DOHH2 (cell line): ENCODE measurements at regions not wholly inside any gene's neighbourhood (a gene's known extent, or its start where the extent isn't known, plus 50 kb on each side); places are given as distances from the start of the nearest gene placed in this dataset.

Experiments used
- H3F3A ChIP-seq: fragments of 200-600 bp; sonication (generic), shearing (Covaris generic); 2 replicates; pipeline ENCODE4 v1.6.0; 2016; ENCODE audit warnings: antibody characterized with exemption, mild to moderate bottlenecking; ENCODE audit not compliant: control insufficient read depth, insufficient read depth
- H3K27ac ChIP-seq: fragments of 200-600 bp; sonication (generic); 2 replicates; pipeline ENCODE4 v1.5.1; 2014; ENCODE audit warnings: low read depth, mild to moderate bottlenecking, low read length, moderate library complexity
- H3K27me3 ChIP-seq: fragments of 200-600 bp; sonication (generic); 2 replicates; pipeline ENCODE4 v1.6.1; 2014; ENCODE audit warnings: mild to moderate bottlenecking, low read length, mixed read lengths; ENCODE audit not compliant: control insufficient read depth
- H3K36me3 ChIP-seq: fragments of 200-600 bp; sonication (generic); 2 replicates; pipeline ENCODE4 v1.6.1; 2014; ENCODE audit warnings: mild to moderate bottlenecking, low read length, moderate library complexity, mixed read lengths; ENCODE audit not compliant: control insufficient read depth
- H3K4me1 ChIP-seq: fragments of 200-600 bp; sonication (generic); 2 replicates; pipeline ENCODE4 v1.6.1; 2014; ENCODE audit warnings: mild to moderate bottlenecking, low read length, mixed read lengths; ENCODE audit not compliant: control insufficient read depth
- H3K4me2 ChIP-seq: fragments of 200-600 bp; sonication (generic); 2 replicates; pipeline ENCODE4 v1.6.0; 2014; ENCODE audit warnings: mild to moderate bottlenecking, low read length, moderate library complexity
- H3K4me3 ChIP-seq: fragments of 200-600 bp; sonication (generic); 2 replicates; pipeline ENCODE4 v1.5.1; 2014; ENCODE audit warnings: mild to moderate bottlenecking, low read length, mixed read lengths
- H3K79me2 ChIP-seq: fragments of 200-600 bp; sonication (generic); 2 replicates; pipeline ENCODE4 v1.6.1; 2014; ENCODE audit warnings: mild to moderate bottlenecking, low read length, mixed read lengths; ENCODE audit not compliant: control insufficient read depth
- H3K9me2 ChIP-seq: fragments of 200-600 bp; sonication (generic); replicated peaks from 2 replicates; pipeline ENCODE4 v1.6.1; 2014; ENCODE audit warnings: mild to moderate bottlenecking, low read length, mixed read lengths; ENCODE audit not compliant: control insufficient read depth
- H3K9me3 ChIP-seq: fragments of 200-600 bp; sonication (generic); 2 replicates; pipeline ENCODE4 v1.6.1; 2014; ENCODE audit warnings: antibody characterized with exemption, low read length, mixed read lengths; ENCODE audit not compliant: control insufficient read depth, insufficient read depth
- H4K20me1 ChIP-seq: fragments of 200-600 bp; sonication (generic); 2 replicates; pipeline ENCODE4 v1.6.0; 2014; ENCODE audit warnings: low read depth, mild to moderate bottlenecking, antibody characterized with exemption, low read length, moderate library complexity; ENCODE audit not compliant: control insufficient read depth, insufficient read depth
- EZH2phosphoT487 ChIP-seq: fragments of 200-600 bp; sonication (generic); IDR thresholded peaks from 2 replicates; pipeline ENCODE4 v1.6.1; 2017; ENCODE audit warnings: borderline replicate concordance, mild to moderate bottlenecking, antibody characterized with exemption, low read length, moderate library complexity, mixed read lengths
- TF ChIP-seq, protein P1 (sequence below): fragments of 200-600 bp; sonication (generic); IDR thresholded peaks from one replicate; pipeline ENCODE4 v1.5.1; 2014; ENCODE audit warnings: antibody characterized with exemption, mild to moderate bottlenecking, low read depth, low read length; ENCODE audit not compliant: poor library complexity, severe bottlenecking

DNA sequence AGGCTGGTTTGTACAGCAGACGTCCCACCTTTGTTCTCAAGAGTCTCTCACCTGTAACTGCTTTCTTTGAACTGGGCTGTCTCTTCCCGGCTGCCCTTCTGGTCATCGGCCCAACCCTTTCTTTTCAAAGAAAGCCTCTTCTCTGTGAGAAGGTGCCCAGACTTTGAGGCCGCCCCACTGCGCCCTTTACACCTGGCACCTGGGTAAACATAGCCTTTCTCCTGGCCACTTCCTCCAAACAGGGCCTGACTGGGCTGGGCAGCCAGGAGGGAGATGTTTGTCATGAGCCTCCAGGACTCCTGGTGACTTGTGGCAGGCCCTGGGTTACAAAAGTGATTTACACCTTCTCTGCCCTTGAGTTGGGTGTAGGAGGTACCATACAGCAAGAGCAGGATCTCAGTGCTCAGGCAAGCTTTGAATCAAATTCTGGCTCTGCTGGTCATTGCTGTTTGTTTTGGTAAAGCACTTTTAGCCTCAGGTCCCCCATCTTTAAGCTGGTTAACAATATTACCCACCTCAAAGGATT, 127.2 kb upstream of the CXCL14 start:
- Histone ChIP-seq H3F3A (no peaks in the 10 kb centered on the region), H3K9me3 (no peaks in the 10 kb centered on the region), H3K36me3 (no peaks in the 10 kb centered on the region), H3K27me3 (0 out of 2 replicates have a peak, but pooled peaks cover 4% of the 10 kb centered on the region), H3K4me1 (no peaks in the 10 kb centered on the region), H3K4me3 (no peak overlapping the region), H4K20me1 (no peaks in the 10 kb centered on the region), H3K27ac (no peak overlapping the region), H3K79me2 (no peaks in the 10 kb centered on the region), H3K9me2 (no peaks in the 10 kb centered on the region), H3K4me2 (no peak overlapping the region)
- TF ChIP-seq EZH2phosphoT487, result no peak
- TF ChIP-seq, protein P1, sequence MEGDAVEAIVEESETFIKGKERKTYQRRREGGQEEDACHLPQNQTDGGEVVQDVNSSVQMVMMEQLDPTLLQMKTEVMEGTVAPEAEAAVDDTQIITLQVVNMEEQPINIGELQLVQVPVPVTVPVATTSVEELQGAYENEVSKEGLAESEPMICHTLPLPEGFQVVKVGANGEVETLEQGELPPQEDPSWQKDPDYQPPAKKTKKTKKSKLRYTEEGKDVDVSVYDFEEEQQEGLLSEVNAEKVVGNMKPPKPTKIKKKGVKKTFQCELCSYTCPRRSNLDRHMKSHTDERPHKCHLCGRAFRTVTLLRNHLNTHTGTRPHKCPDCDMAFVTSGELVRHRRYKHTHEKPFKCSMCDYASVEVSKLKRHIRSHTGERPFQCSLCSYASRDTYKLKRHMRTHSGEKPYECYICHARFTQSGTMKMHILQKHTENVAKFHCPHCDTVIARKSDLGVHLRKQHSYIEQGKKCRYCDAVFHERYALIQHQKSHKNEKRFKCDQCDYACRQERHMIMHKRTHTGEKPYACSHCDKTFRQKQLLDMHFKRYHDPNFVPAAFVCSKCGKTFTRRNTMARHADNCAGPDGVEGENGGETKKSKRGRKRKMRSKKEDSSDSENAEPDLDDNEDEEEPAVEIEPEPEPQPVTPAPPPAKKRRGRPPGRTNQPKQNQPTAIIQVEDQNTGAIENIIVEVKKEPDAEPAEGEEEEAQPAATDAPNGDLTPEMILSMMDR, result no peak

DNA sequence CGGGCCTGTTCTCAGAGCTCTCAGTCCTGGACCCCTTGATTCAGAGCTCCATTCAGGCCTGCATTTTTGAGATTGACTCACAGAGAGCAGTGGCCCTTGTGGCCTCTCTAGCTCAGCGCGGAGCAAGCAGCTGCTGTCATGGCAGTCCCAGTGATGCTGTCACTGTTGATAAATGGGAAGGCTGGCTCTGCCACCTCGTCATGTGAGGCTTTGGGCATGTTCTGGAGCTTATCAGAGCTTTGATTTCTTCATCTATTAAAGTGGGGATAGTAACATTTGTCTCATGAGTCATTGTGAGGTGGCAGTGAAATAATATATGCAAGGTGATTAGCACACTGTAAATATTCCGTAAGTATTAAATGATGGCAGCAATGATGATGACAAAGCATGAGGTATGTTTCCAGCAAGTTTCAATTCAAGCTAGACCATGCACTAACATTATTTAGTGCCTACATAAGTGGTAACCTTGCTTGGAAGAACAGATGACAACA, 126.4 kb upstream of the CXCL14 start:
- no peaks in the 10 kb centered on the region for H3K36me3 ChIP-seq
- H3K9me2 ChIP-seq, result no peaks in the 10 kb centered on the region
- H3K79me2 ChIP-seq, result no peaks in the 10 kb centered on the region
- no peak overlapping the region for H3K4me3 ChIP-seq
- 0 out of 2 replicates have a peak, but pooled peaks cover 2% of the 10 kb centered on the region for H3K27me3 ChIP-seq
- TF ChIP-seq, protein P1, result no peak
- TF ChIP-seq EZH2phosphoT487, result no peak
- H3F3A ChIP-seq, result no peaks in the 10 kb centered on the region
- H3K4me1 ChIP-seq, result no peaks in the 10 kb centered on the region
- no peak overlapping the region for H3K27ac ChIP-seq
- H3K9me3 ChIP-seq, result no peaks in the 10 kb centered on the region
- no peak overlapping the region for H3K4me2 ChIP-seq
- H4K20me1 ChIP-seq, result no peaks in the 10 kb centered on the region

DNA sequence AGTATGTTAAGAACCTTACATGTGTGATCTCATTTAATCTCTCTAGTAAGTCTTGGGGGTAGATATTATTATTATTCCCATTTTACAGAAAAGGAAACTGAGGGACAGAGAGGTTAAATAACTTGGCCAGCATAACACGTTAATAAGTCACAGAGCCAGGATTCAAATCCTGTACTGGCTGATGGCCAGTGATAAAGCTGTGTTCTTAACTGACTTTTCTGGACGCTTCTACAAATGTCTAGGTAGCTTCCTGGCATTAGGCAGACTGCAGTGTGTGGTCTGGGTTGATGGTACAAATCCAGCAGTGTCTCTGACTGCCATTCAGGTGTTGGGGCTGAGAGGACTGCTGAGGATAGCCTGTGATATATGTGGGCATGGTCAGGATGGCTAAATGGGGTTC, 125.8 kb upstream of the CXCL14 start:
- Histone ChIP-seq H3K27ac (no peak overlapping the region), H3K27me3 (0 out of 2 replicates have a peak, but pooled peaks cover 2% of the 10 kb centered on the region), H3K9me2 (no peaks in the 10 kb centered on the region), H3K36me3 (no peaks in the 10 kb centered on the region), H3K4me2 (no peak overlapping the region), H3K4me1 (no peaks in the 10 kb centered on the region), H3K9me3 (no peaks in the 10 kb centered on the region), H3K79me2 (no peaks in the 10 kb centered on the region), H3F3A (no peaks in the 10 kb centered on the region), H3K4me3 (no peak overlapping the region), H4K20me1 (no peaks in the 10 kb centered on the region)
- TF ChIP-seq EZH2phosphoT487, result no peak
- TF ChIP-seq, protein P1, result no peak
